Caco-2 (cell line): ENCODE measurements at regions not wholly inside any gene's neighbourhood (a gene's known extent, or its start where the extent isn't known, plus 50 kb on each side); places are given as distances from the start of the nearest gene placed in this dataset.

ENCODE experiments used
- BruUV-seq: library from RNA; stranded (reverse); fragments of 400-500 nt; replicated peaks from 2 replicates; lab custom pipeline; 2021; lab: Mats Ljungman, UMichigan
- CTCF ChIA-PET: fragments of 300-600 bp; sonication (Branson Sonifier 250); formaldehyde crosslinking; loops from one replicate; lab custom pipeline; 2022; ENCODE audit warnings: antibody characterized with exemption; lab: Charles Lee
- POLR2A ChIA-PET: fragments of 300-600 bp; sonication (Branson Sonifier 250); formaldehyde crosslinking; loops from one replicate; lab custom pipeline; 2022; ENCODE audit warnings: antibody characterized with exemption; lab: Charles Lee
- DNase-seq, 2 experiments: peaks; one replicate each; pipeline versions ENCODE4 v3.0.0 to v3.0.0-alpha.2; 2020 to 2022
- H3K27me3 ChIP-seq: replicated peaks from 2 replicates; pipeline ENCODE4 v1.6.0; 2011; ENCODE audit warnings: low read length; ENCODE audit not compliant: control insufficient read depth, insufficient read depth
- H3K36me3 ChIP-seq: 2 replicates; pipeline ENCODE4 v1.5.1; 2011; ENCODE audit warnings: low read length; ENCODE audit not compliant: control insufficient read depth, insufficient read depth
- H3K4me1 ChIP-seq: fragments of 250-450 bp; sonication (Bioruptor Pico); 2 replicates; pipeline ENCODE4 v1.5.1; 2020; ENCODE audit warnings: mild to moderate bottlenecking
- H3K4me3 ChIP-seq: 2 replicates; pipeline ENCODE4 v1.5.1; 2011; ENCODE audit warnings: low read depth, mild to moderate bottlenecking, control low read depth, low read length
- H3K9me3 ChIP-seq: fragments of 250-450 bp; sonication (Bioruptor Pico); 2 replicates; pipeline ENCODE4 v1.5.1; 2020; ENCODE audit warnings: mild to moderate bottlenecking, moderate library complexity
- H3K27ac Mint-ChIP-seq: one replicate; pipeline ENCODE4 v1.8.0; 2022; ENCODE audit warnings: mixed read lengths; ENCODE audit not compliant: unreplicated experiment
- H3K27me3 Mint-ChIP-seq: one replicate; pipeline ENCODE4 v1.8.0; 2022; ENCODE audit warnings: mixed read lengths; ENCODE audit not compliant: insufficient read depth, unreplicated experiment
- H3K36me3 Mint-ChIP-seq: one replicate; pipeline ENCODE4 v1.8.0; 2022; ENCODE audit warnings: mild to moderate bottlenecking, mixed read lengths; ENCODE audit not compliant: insufficient read depth, unreplicated experiment
- H3K4me1 Mint-ChIP-seq: one replicate; pipeline ENCODE4 v1.8.0; 2022; ENCODE audit warnings: low read depth, mixed read lengths; ENCODE audit not compliant: unreplicated experiment
- H3K4me3 Mint-ChIP-seq: one replicate; pipeline ENCODE4 v1.8.0; 2022; ENCODE audit warnings: mild to moderate bottlenecking, moderate library complexity, mixed read lengths; ENCODE audit not compliant: unreplicated experiment
- H3K9me3 Mint-ChIP-seq: one replicate; pipeline ENCODE4 v1.8.0; 2022; ENCODE audit warnings: mixed read lengths; ENCODE audit not compliant: unreplicated experiment
- intact Hi-C: fragments of 100-400 bp; cut with micrococcal nuclease; formaldehyde crosslinking; loops from one replicate; pipeline ENCODE4 v1.10.0; 2022; ENCODE audit not compliant: unreplicated experiment
- TF ChIP-seq, protein P1 (sequence below), 2 experiments: fragments of 200-600 bp in 1 of 2; IDR thresholded peaks; 1 replicate in 1 of 2; 2 replicates in 1 of 2; pipeline versions ENCODE4 v1.5.1 to v1.8.0; 2011 to 2022; ENCODE audit warnings: antibody characterized with exemption in 1 of 2, control low read depth in 1 of 2, inconsistent platforms in 1 of 2, low read depth in 1 of 2, low read length in 1 of 2, mild to moderate bottlenecking in 1 of 2, moderate library complexity in 1 of 2; ENCODE audit not compliant: insufficient read depth in 1 of 2, severe bottlenecking in 1 of 2, unreplicated experiment in 1 of 2

DNA sequence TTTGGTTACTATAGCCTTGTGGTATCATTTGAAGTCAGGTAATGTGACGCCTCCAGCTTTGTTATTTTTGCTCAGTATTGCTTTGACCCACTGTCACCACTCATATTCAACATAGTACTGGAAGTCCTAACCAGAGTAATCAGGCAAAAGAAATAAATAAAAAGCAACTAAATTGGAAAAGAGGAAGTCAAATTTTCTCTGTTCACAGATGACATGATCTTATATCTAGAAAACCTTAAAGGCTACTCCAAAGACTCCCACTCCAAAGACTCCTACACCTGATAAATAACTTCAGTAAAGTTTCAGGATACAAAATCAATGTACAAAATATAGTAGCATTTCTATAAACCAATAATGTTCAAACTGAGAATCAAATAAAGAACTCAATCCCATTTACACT lies 348.6 kb downstream of the CXXC4 start:
- BruUV-seq, result no TSS peak
- Mint-ChIP-seq H3K36me3 (no peaks in the 10 kb centered on the region), H3K4me1 (no peaks in the 10 kb centered on the region), H3K4me3 (no peak overlapping the region), H3K27ac (no peak overlapping the region), H3K27me3 (no peaks in the 10 kb centered on the region), H3K9me3 (no peaks in the 10 kb centered on the region)
- H3K36me3 ChIP-seq, result no peaks in the 10 kb centered on the region
- no peak overlapping the region for H3K4me3 ChIP-seq
- no peaks in the 10 kb centered on the region for H3K27me3 ChIP-seq
- H3K9me3 ChIP-seq, result no peaks in the 10 kb centered on the region
- TF ChIP-seq, protein P1, sequence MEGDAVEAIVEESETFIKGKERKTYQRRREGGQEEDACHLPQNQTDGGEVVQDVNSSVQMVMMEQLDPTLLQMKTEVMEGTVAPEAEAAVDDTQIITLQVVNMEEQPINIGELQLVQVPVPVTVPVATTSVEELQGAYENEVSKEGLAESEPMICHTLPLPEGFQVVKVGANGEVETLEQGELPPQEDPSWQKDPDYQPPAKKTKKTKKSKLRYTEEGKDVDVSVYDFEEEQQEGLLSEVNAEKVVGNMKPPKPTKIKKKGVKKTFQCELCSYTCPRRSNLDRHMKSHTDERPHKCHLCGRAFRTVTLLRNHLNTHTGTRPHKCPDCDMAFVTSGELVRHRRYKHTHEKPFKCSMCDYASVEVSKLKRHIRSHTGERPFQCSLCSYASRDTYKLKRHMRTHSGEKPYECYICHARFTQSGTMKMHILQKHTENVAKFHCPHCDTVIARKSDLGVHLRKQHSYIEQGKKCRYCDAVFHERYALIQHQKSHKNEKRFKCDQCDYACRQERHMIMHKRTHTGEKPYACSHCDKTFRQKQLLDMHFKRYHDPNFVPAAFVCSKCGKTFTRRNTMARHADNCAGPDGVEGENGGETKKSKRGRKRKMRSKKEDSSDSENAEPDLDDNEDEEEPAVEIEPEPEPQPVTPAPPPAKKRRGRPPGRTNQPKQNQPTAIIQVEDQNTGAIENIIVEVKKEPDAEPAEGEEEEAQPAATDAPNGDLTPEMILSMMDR (IDR thresholded peaks at IDR 0.05; ENCODE audit: insufficient read depth in 1 of 2, low read depth in 1 of 2, low read length in 1 of 2, severe bottlenecking in 1 of 2, unreplicated experiment in 1 of 2), result no peak
- intact Hi-C loops, result no loop called here
- ChIA-PET CTCF (no interaction called here), POLR2A (no interaction called here)
- no peak for DNase-seq
- H3K4me1 ChIP-seq, result no peaks in the 10 kb centered on the region

DNA sequence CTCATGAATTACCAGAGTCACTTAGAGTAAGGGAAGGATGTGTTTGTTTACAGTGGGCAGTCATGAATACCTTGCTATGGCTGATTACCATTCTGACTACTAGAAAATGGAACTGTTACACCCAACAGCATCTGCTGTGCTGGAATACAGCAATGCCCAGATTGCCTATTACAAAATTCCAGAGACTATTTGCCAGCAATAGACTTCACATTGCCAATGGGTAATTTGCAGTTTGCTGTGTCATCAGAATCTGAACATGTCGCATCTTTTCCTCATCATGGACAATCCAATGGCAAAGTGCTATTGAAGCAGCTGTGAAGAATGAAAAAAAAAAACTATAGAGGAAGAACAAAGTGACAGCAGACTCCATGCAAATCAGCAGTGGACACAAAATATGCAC lies 356.6 kb downstream of the CXXC4 start:
- TF ChIP-seq, protein P1 (IDR thresholded peaks at IDR 0.05; ENCODE audit: insufficient read depth in 1 of 2, low read depth in 1 of 2, low read length in 1 of 2, severe bottlenecking in 1 of 2, unreplicated experiment in 1 of 2), result no peak
- no peak for DNase-seq
- Mint-ChIP-seq H3K4me1 (no peaks in the 10 kb centered on the region), H3K36me3 (no peaks in the 10 kb centered on the region), H3K9me3 (no peaks in the 10 kb centered on the region), H3K27me3 (peaks cover 4% of the 10 kb centered on the region), H3K4me3 (no peak overlapping the region), H3K27ac (no peak overlapping the region)
- no TSS peak for BruUV-seq
- POLR2A ChIA-PET, result no interaction called here
- H3K4me1 ChIP-seq, result no peaks in the 10 kb centered on the region
- no peaks in the 10 kb centered on the region for H3K36me3 ChIP-seq
- no peaks in the 10 kb centered on the region for H3K9me3 ChIP-seq
- H3K4me3 ChIP-seq, result no peak overlapping the region
- intact Hi-C loops, result no loop called here
- H3K27me3 ChIP-seq, result no peaks in the 10 kb centered on the region
- CTCF ChIA-PET, result no interaction called here

DNA sequence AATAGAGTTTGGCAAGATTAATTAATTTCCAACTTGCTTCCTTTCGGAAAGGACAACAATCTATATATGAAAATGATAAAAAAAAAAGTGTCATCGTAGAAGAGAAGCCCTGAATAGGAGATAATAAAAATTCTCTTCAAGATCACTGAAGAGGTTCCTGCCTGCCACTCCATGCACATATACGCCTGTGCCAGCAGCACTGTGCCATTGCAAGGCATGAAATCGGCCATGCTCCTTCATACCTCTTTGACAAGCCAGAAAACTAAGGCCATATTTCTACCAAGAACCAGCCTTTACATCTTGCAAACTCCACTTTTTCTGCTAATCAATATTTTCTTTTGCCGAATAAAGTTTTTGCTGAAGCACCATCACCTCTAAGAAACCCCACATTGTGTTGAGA lies 365.5 kb downstream of the CXXC4 start:
- CTCF ChIA-PET, result no interaction called here
- BruUV-seq, result no TSS peak
- intact Hi-C loops, result loop anchor here (2.0 kb wide), 1 partner anchor 64 kb away; no protein-coding TSS in a partner anchor
- H3K4me3 ChIP-seq, result no peak overlapping the region
- H3K27ac Mint-ChIP-seq, result no peak overlapping the region
- H3K27me3 Mint-ChIP-seq, result no peaks in the 10 kb centered on the region
- H3K4me1 Mint-ChIP-seq, result peaks cover 9% of the 10 kb centered on the region
- TF ChIP-seq, protein P1 (IDR thresholded peaks at IDR 0.05; ENCODE audit: insufficient read depth in 1 of 2, low read depth in 1 of 2, low read length in 1 of 2, severe bottlenecking in 1 of 2, unreplicated experiment in 1 of 2), result no peak
- H3K36me3 ChIP-seq, result no peaks in the 10 kb centered on the region
- no peaks in the 10 kb centered on the region for H3K36me3 Mint-ChIP-seq
- peaks cover 11% of the 10 kb centered on the region for H3K9me3 Mint-ChIP-seq
- no peaks in the 10 kb centered on the region for H3K27me3 ChIP-seq
- no peaks in the 10 kb centered on the region for H3K9me3 ChIP-seq
- POLR2A ChIA-PET, result no interaction called here
- H3K4me1 ChIP-seq, result peaks cover 16% of the 10 kb centered on the region
- peak overlapping the region; percentile 62 for H3K4me3 Mint-ChIP-seq
- no peak for DNase-seq
